H1 (cell line): ENCODE measurements at regions not wholly inside any gene's neighbourhood (a gene's known extent, or its start where the extent isn't known, plus 50 kb on each side); places are given as distances from the start of the nearest gene placed in this dataset.

ENCODE experiments used
- ATF2 ChIP-seq: IDR thresholded peaks from 2 replicates; pipeline ENCODE4 v1.6.1; 2012; ENCODE audit warnings: low read length, inconsistent platforms
- EGR1 ChIP-seq: IDR thresholded peaks from 2 replicates; pipeline ENCODE4 v1.6.1; 2011; ENCODE audit warnings: low read depth, low read length, borderline replicate concordance
- FOSL1 ChIP-seq: IDR thresholded peaks from 2 replicates; pipeline ENCODE4 v1.6.1; 2011; ENCODE audit warnings: mild to moderate bottlenecking, low read depth, low read length, moderate library complexity; ENCODE audit not compliant: insufficient read depth
- KDM4A ChIP-seq: IDR thresholded peaks from one replicate; pipeline ENCODE4 v1.7.1; 2012; ENCODE audit warnings: low read depth, mild to moderate bottlenecking, moderate library complexity, low read length, inconsistent platforms; ENCODE audit not compliant: severe bottlenecking
- TF ChIP-seq, protein P1 (sequence below), 3 experiments: IDR thresholded peaks; 1 replicate in 2 of 3; 2 replicates in 1 of 3; pipeline versions ENCODE4 v1.5.1 to v1.6.1; 2011; ENCODE audit warnings: low read length in 3 of 3, mild to moderate bottlenecking in 3 of 3, inconsistent platforms in 2 of 3, low read depth in 1 of 3, moderate library complexity in 1 of 3; ENCODE audit not compliant: insufficient read depth in 1 of 3; ENCODE audit errors: control extremely low read depth in 1 of 3
- TF ChIP-seq, protein P2 (sequence below): IDR thresholded peaks from 2 replicates; pipeline ENCODE4 v1.6.1; 2011; ENCODE audit warnings: low read length, improper control_type of control experiment

- TF ChIP-seq ATF2 (no peak), KDM4A (no peak), EGR1 (no peak), FOSL1 (no peak)
- TF ChIP-seq, protein P1, sequence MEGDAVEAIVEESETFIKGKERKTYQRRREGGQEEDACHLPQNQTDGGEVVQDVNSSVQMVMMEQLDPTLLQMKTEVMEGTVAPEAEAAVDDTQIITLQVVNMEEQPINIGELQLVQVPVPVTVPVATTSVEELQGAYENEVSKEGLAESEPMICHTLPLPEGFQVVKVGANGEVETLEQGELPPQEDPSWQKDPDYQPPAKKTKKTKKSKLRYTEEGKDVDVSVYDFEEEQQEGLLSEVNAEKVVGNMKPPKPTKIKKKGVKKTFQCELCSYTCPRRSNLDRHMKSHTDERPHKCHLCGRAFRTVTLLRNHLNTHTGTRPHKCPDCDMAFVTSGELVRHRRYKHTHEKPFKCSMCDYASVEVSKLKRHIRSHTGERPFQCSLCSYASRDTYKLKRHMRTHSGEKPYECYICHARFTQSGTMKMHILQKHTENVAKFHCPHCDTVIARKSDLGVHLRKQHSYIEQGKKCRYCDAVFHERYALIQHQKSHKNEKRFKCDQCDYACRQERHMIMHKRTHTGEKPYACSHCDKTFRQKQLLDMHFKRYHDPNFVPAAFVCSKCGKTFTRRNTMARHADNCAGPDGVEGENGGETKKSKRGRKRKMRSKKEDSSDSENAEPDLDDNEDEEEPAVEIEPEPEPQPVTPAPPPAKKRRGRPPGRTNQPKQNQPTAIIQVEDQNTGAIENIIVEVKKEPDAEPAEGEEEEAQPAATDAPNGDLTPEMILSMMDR (IDR thresholded peaks at IDR 0.05; ENCODE audit: control extremely low read depth in 1 of 3, insufficient read depth in 1 of 3, low read depth in 1 of 3, low read length in 3 of 3) = no peak
- TF ChIP-seq, protein P2, sequence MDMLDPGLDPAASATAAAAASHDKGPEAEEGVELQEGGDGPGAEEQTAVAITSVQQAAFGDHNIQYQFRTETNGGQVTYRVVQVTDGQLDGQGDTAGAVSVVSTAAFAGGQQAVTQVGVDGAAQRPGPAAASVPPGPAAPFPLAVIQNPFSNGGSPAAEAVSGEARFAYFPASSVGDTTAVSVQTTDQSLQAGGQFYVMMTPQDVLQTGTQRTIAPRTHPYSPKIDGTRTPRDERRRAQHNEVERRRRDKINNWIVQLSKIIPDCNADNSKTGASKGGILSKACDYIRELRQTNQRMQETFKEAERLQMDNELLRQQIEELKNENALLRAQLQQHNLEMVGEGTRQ = no peak
Measured at GRCh38 chr22:49569286-49570031, 258.2 kb downstream of the BRD1 start (continued).
